GM12878 (cell line): ENCODE measurements at regions not wholly inside any gene's neighbourhood (a gene's known extent, or its start where the extent isn't known, plus 50 kb on each side); places are given as distances from the start of the nearest gene placed in this dataset.

ENCODE experiments used
- ATAC-seq: fragments of 200-7000 bp; cut with Tn5 transposase; 3 replicates; pipeline ENCODE4 v1.9.1; 2020; ENCODE audit warnings: mild to moderate bottlenecking, moderate library complexity
- BruUV-seq: library from RNA; stranded (reverse); fragments of 400-500 nt; replicated peaks from 2 replicates; lab custom pipeline; 2021; lab: Mats Ljungman, UMichigan
- CTCF ChIA-PET: fragments of 300-600 bp; sonication (Branson Sonifier 250); formaldehyde crosslinking; extraction: SDS; loops from one replicate; lab custom pipeline; 2021; ENCODE audit warnings: inconsistent platforms; lab: Yijun Ruan, JAX
- POLR2A ChIA-PET: fragments of 350-600 bp; formaldehyde crosslinking; extraction: SDS; loops from one replicate; lab custom pipeline; 2021; ENCODE audit warnings: inconsistent platforms; lab: Charles Lee
- RAD21 ChIA-PET: fragments of 300-600 bp; sonication (Branson Sonifier 250); formaldehyde crosslinking; loops from one replicate; lab custom pipeline; 2023; ENCODE audit warnings: antibody characterized with exemption; ENCODE audit not compliant: unreplicated experiment; lab: Charles Lee
- SMC1A ChIA-PET: fragments of 300-600 bp; sonication (Branson Sonifier 250); formaldehyde crosslinking; loops from one replicate; lab custom pipeline; 2023; ENCODE audit not compliant: unreplicated experiment, uncharacterized antibody; lab: Charles Lee
- DNase-seq: peaks from one replicate; pipeline ENCODE4 v3.0.0-alpha.2; 2011; ENCODE audit warnings: low read depth, low spot score
- FAIRE-seq: peaks from 3 replicates; lab custom pipeline; 2011; peaks lifted over from hg19 to GRCh38; lab: Jason Lieb, UNC
- H2AFZ ChIP-seq: 2 replicates; pipeline ENCODE4 v1.6.0; 2011; ENCODE audit warnings: low read depth, low read length, control low read depth; ENCODE audit not compliant: control insufficient read depth
- H3K27ac ChIP-seq: 2 replicates; pipeline ENCODE4 v1.5.1; 2011; ENCODE audit warnings: control low read depth; ENCODE audit not compliant: control insufficient read depth, insufficient read depth
- H3K27me3 ChIP-seq, 2 experiments: replicated peaks in 1 of 2; 2 replicates each; pipeline versions ENCODE4 v1.6.0 to v1.6.1; 2011; ENCODE audit warnings: low read length in 1 of 2; ENCODE audit not compliant: control insufficient read depth in 2 of 2, insufficient read depth in 2 of 2
- H3K36me3 ChIP-seq, 2 experiments: 2 replicates each; pipeline ENCODE4 v1.5.1; 2011; ENCODE audit warnings: low read length in 1 of 2; ENCODE audit not compliant: control insufficient read depth in 2 of 2, insufficient read depth in 2 of 2
- H3K4me1 ChIP-seq: 2 replicates; pipeline ENCODE4 v1.6.1; 2011; ENCODE audit warnings: mild to moderate bottlenecking, low read length, moderate library complexity, mixed read lengths; ENCODE audit not compliant: control insufficient read depth, insufficient read depth
- H3K4me2 ChIP-seq: 2 replicates; pipeline ENCODE4 v1.6.0; 2011; ENCODE audit warnings: control low read depth; ENCODE audit not compliant: control insufficient read depth, insufficient read depth
- H3K4me3 ChIP-seq: fragments of 200-600 bp; sonication (generic); 2 replicates; pipeline ENCODE4 v1.5.1; 2016
- H3K79me2 ChIP-seq: 2 replicates; pipeline ENCODE4 v1.6.0; 2011; ENCODE audit warnings: low read length; ENCODE audit not compliant: control insufficient read depth, insufficient read depth
- H3K9ac ChIP-seq: 2 replicates; pipeline ENCODE4 v1.8.0; 2011; ENCODE audit warnings: low read length, control low read depth, mixed read lengths; ENCODE audit not compliant: control insufficient read depth, insufficient read depth
- H3K9me3 ChIP-seq: replicated peaks from 3 replicates; pipeline ENCODE4 v1.5.1; 2011; ENCODE audit warnings: mild to moderate bottlenecking, low read length; ENCODE audit not compliant: control insufficient read depth, insufficient read depth
- H4K20me1 ChIP-seq: 2 replicates; pipeline ENCODE4 v1.6.0; 2011; ENCODE audit not compliant: control insufficient read depth, insufficient read depth
- CBX5 ChIP-seq: sonication (generic); IDR thresholded peaks from 2 replicates; pipeline ENCODE4 v1.6.1; 2016; ENCODE audit warnings: low read depth, moderate library complexity, mild to moderate bottlenecking, inconsistent platforms
- CREM ChIP-seq: IDR thresholded peaks from 2 replicates; pipeline ENCODE4 v1.6.1; 2014; ENCODE audit warnings: antibody characterized with exemption, low read depth
- EED ChIP-seq: sonication (generic); IDR thresholded peaks from 2 replicates; pipeline ENCODE4 v1.6.1; 2016; ENCODE audit warnings: antibody characterized with exemption, low read depth
- MTA2 ChIP-seq: fragments of 450-650 bp; IDR thresholded peaks from 2 replicates; pipeline ENCODE4 v1.6.1; 2016; ENCODE audit warnings: low read depth, mild to moderate bottlenecking, moderate library complexity
- RELB ChIP-seq: fragments of 450-650 bp; IDR thresholded peaks from 2 replicates; pipeline ENCODE4 v1.6.1; 2017; ENCODE audit warnings: low read depth, mild to moderate bottlenecking, moderate library complexity
- SUPT20H ChIP-seq: IDR thresholded peaks from 2 replicates; pipeline ENCODE4 v1.6.1; 2011; ENCODE audit warnings: low read depth, mild to moderate bottlenecking, low read length, moderate library complexity, borderline replicate concordance; ENCODE audit not compliant: control insufficient read depth
- ZBTB11 ChIP-seq: fragments of 450-650 bp; formaldehyde crosslinking; IDR thresholded peaks from 2 replicates; pipeline ENCODE4 v1.5.0; 2022; ENCODE audit warnings: mild to moderate bottlenecking, missing genetic modification characterization
- ZNF384 ChIP-seq: IDR thresholded peaks from 2 replicates; pipeline ENCODE4 v1.6.1; 2012; ENCODE audit warnings: low read depth, mild to moderate bottlenecking, low read length, improper control_type of control experiment, borderline replicate concordance
- WGBS: methylation state at CpG from one replicate; pipeline ENCODE4 v1.1.6; 2016; ENCODE audit warnings: low lambda C conversion rate; ENCODE audit not compliant: insufficient replicate concordance, insufficient coverage; ENCODE audit errors: missing lambda C conversion rate; 5-methylcytosine and 5-hydroxymethylcytosine counted together
- in situ Hi-C: fragments of 300-500 bp; cut with MboI; formaldehyde crosslinking; loops from 9 replicates; pipeline ENCODE4 v1.14.3; 2018; ENCODE audit warnings: mixed read lengths
- intact Hi-C: fragments of 100-400 bp; cut with micrococcal nuclease; formaldehyde crosslinking; loops from one replicate; pipeline ENCODE4 v1.14.2; 2022; ENCODE audit not compliant: unreplicated experiment
- TF ChIP-seq, protein P1 (sequence below): fragments of 450-650 bp; IDR thresholded peaks from 2 replicates; pipeline ENCODE4 v1.6.1; 2017; ENCODE audit warnings: antibody characterized with exemption, mild to moderate bottlenecking, moderate library complexity

DNA sequence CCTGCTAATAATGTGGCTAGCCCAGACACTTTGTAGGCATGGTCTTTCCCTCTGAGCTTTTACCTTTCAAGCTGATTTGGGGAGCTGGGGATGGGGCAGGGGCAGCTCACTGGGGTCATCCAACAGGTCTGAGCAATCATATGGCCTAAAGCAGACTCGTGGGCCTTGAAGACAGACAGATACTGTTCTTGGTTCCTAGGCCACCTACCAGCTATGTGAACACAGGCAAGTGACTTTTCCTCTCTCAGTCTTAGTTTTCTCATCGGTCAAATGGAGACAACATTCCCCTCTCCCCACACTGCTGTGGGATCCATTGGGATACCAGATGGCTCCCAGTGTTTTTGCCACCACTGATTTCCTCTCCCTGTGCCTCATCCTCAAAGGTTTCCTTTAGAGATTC lies 181.8 kb downstream of the RRAGC start:
- no peak for DNase-seq
- in situ Hi-C loops = no loop called here
- POLR2A ChIA-PET = no interaction called here
- no TSS peak for BruUV-seq
- H3K4me3 ChIP-seq = no peak overlapping the region
- H3K27me3 ChIP-seq = peaks cover 0 to 2% of the 10 kb centered on the region in 2 experiments; a peak in 1 of 4 replicates
- CTCF ChIA-PET = no interaction called here
- 0 out of 2 replicates have a peak, but pooled peaks cover 3% of the 10 kb centered on the region for H4K20me1 ChIP-seq
- no peak overlapping the region for H3K27ac ChIP-seq
- H2AFZ ChIP-seq = no peak overlapping the region
- no peak overlapping the region for H3K9ac ChIP-seq
- no peaks in the 10 kb centered on the region for H3K9me3 ChIP-seq
- SMC1A ChIA-PET = interaction anchor here (0.8 kb wide), 1 partner anchor 168 kb away, joined by 3 read pairs; no protein-coding TSS in a partner anchor
- intact Hi-C loops = no loop called here
- TF ChIP-seq EED (no peak), ZBTB11 (CRISPR knock-in tag) (no peak), MTA2 (no peak), CBX5 (no peak), ZNF384 (no peak), SUPT20H (no peak), RELB (no peak), CREM (no peak)
- TF ChIP-seq, protein P1, sequence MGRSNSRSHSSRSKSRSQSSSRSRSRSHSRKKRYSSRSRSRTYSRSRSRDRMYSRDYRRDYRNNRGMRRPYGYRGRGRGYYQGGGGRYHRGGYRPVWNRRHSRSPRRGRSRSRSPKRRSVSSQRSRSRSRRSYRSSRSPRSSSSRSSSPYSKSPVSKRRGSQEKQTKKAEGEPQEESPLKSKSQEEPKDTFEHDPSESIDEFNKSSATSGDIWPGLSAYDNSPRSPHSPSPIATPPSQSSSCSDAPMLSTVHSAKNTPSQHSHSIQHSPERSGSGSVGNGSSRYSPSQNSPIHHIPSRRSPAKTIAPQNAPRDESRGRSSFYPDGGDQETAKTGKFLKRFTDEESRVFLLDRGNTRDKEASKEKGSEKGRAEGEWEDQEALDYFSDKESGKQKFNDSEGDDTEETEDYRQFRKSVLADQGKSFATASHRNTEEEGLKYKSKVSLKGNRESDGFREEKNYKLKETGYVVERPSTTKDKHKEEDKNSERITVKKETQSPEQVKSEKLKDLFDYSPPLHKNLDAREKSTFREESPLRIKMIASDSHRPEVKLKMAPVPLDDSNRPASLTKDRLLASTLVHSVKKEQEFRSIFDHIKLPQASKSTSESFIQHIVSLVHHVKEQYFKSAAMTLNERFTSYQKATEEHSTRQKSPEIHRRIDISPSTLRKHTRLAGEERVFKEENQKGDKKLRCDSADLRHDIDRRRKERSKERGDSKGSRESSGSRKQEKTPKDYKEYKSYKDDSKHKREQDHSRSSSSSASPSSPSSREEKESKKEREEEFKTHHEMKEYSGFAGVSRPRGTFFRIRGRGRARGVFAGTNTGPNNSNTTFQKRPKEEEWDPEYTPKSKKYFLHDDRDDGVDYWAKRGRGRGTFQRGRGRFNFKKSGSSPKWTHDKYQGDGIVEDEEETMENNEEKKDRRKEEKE = no peak
- 27% methylated on average over 2 of the region's 2 CpGs for WGBS
- no peak overlapping the region for H3K4me2 ChIP-seq
- ATAC-seq = no peak
- H3K79me2 ChIP-seq = no peaks in the 10 kb centered on the region
- RAD21 ChIA-PET = no interaction called here
- no peaks in the 10 kb centered on the region for H3K36me3 ChIP-seq
- no peaks in the 10 kb centered on the region for H3K4me1 ChIP-seq
- no peak for FAIRE-seq
